Stomach (tissue), 4 donors: ENCODE measurements at regions not wholly inside any gene's neighbourhood (a gene's known extent, or its start where the extent isn't known, plus 50 kb on each side); places are given as distances from the start of the nearest gene placed in this dataset.

Experiments used
- EP300 ChIP-seq: sonication (generic); formaldehyde crosslinking; IDR thresholded peaks from one replicate; pipeline ENCODE4 v1.6.1; 2017; ENCODE audit warnings: antibody characterized with exemption
- TF ChIP-seq, protein P1 (sequence below), 7 experiments: fragments of 450-650 bp in 4 of 7; fragments of 200-600 bp in 3 of 7; sonication (generic) in 3 of 7; IDR thresholded peaks; one replicate each; pipeline ENCODE4 v1.5.1; 2016 to 2019; ENCODE audit warnings: antibody characterized with exemption in 7 of 7, control low read depth in 2 of 7, mild to moderate bottlenecking in 1 of 7

GRCh38 chr11:134617360-134617759 is 205.3 kb upstream of the B3GAT1 start:
- TF ChIP-seq, protein P1, sequence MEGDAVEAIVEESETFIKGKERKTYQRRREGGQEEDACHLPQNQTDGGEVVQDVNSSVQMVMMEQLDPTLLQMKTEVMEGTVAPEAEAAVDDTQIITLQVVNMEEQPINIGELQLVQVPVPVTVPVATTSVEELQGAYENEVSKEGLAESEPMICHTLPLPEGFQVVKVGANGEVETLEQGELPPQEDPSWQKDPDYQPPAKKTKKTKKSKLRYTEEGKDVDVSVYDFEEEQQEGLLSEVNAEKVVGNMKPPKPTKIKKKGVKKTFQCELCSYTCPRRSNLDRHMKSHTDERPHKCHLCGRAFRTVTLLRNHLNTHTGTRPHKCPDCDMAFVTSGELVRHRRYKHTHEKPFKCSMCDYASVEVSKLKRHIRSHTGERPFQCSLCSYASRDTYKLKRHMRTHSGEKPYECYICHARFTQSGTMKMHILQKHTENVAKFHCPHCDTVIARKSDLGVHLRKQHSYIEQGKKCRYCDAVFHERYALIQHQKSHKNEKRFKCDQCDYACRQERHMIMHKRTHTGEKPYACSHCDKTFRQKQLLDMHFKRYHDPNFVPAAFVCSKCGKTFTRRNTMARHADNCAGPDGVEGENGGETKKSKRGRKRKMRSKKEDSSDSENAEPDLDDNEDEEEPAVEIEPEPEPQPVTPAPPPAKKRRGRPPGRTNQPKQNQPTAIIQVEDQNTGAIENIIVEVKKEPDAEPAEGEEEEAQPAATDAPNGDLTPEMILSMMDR (IDR thresholded peaks at IDR 0.05) = no peak
- TF ChIP-seq EP300 = no peak
